ENCODE measurements at regions not wholly inside any gene's neighbourhood (a gene's known extent, or its start where the extent isn't known, plus 50 kb on each side); places are given as distances from the start of the nearest gene placed in this dataset.
"Not testable (repeated sequence)": the region's sequence is repeated elsewhere in the genome, so short reads cannot be mapped to it uniquely, and the experiment has no call there.

DNA sequence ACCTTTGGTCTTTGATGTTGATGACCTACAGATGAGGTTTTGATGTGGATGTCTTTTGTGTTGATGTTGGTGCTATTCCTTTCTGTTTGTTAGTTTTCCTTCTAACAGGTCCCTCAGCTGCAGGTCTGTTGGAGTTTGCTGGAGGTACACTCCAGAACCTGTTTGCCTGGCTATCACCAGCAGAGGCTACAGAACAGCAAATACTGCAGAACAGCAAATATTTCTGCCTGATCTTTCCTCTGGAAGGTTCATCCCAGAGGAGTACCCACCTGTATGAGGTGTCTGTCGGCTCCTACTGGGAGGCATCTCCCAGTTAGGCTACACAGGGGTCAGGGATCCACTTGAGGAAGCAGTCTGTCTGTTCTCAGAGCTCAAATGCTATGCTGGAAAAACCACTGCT, 694.5 kb upstream of the CDH6 start:
- POLR2A ChIA-PET, result no interaction called here
- Mint-ChIP-seq H3K4me1 (no peaks in the 10 kb centered on the region), H3K36me3 (no peaks in the 10 kb centered on the region), H3K27me3 (no peaks in the 10 kb centered on the region), H3K27ac (no peak overlapping the region), H3K4me3 (no peak overlapping the region), H3K9me3 (peaks cover 4% of the 10 kb centered on the region)
- DNase-seq (no peak), ATAC-seq (ENCODE audit: low read depth) (no peak)

DNA sequence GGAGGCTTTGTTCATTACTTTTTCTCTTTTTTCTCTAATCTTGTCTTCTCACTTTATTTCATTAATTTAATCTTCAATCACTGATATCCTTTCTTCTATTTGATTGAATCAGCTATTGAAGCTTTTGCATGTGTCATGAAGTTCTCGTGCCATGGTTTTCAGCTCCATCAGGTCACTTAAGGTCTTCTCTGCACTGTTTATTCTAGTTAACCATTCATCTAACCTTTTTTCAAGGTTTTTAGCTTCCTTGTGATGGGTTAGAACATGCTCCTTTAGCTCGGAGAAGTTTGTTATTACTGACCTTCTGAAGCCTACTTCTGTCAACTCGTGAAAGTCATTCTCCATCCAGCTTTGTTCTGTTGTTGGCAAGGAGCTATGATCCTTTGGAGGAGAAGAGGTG, 695.0 kb upstream of the CDH6 start:
- DNase-seq; H3K4me1 Mint-ChIP-seq; H3K4me3 Mint-ChIP-seq; POLR2A ChIA-PET; H3K27me3 Mint-ChIP-seq; H3K36me3 Mint-ChIP-seq; ATAC-seq (ENCODE audit: low read depth); H3K27ac Mint-ChIP-seq; H3K9me3 Mint-ChIP-seq: not testable (repeated sequence)

DNA sequence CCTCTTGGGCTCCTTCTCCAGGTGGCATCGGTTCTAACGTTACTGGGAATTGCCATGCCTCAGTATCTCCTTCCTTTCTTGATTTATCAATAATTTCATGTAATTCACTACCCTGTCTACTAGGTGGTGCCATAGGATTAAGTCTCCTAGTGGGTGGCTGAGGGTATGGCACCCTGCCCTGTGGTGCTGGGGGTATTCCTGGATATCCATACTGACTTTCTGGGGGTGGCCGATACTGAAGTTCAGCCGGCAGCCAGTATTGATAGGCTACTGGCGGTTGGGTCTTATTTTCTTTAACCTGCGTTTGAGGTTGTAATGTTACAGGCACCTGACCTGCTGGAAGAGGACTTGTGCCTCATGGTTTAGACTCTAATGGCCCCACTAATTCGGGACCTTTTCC, 699.4 kb upstream of the CDH6 start:
- POLR2A ChIA-PET; H3K27ac Mint-ChIP-seq; H3K27me3 Mint-ChIP-seq; ATAC-seq (ENCODE audit: low read depth); H3K36me3 Mint-ChIP-seq; DNase-seq; H3K9me3 Mint-ChIP-seq; H3K4me1 Mint-ChIP-seq: not testable (repeated sequence)
- H3K4me3 Mint-ChIP-seq, result peak overlapping the region; percentile 22

DNA sequence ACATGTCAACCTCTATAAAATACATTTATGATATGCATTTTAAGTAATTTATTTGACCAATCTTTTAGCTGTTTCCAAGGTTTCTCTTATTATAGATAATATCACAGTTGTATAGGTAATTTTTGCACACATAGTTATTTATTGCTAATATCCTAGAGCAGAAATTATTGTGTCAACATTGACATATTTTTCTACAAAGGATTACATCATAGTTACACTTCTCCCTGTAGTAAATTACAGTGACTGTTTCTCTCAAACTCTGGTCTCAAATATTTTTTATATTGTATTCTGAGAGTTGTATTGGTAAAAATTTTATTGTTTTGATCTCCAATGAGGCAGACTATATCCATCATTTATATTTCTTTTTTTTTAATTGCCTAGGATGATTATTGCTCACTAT, 714.4 kb upstream of the CDH6 start:
- Mint-ChIP-seq H3K9me3 (peaks cover 20% of the 10 kb centered on the region), H3K4me1 (no peaks in the 10 kb centered on the region), H3K27me3 (no peaks in the 10 kb centered on the region), H3K4me3 (no peak overlapping the region), H3K36me3 (no peaks in the 10 kb centered on the region), H3K27ac (no peak overlapping the region)
- ATAC-seq (ENCODE audit: low read depth) (no peak), DNase-seq (no peak)
- POLR2A ChIA-PET, result no interaction called here

DNA sequence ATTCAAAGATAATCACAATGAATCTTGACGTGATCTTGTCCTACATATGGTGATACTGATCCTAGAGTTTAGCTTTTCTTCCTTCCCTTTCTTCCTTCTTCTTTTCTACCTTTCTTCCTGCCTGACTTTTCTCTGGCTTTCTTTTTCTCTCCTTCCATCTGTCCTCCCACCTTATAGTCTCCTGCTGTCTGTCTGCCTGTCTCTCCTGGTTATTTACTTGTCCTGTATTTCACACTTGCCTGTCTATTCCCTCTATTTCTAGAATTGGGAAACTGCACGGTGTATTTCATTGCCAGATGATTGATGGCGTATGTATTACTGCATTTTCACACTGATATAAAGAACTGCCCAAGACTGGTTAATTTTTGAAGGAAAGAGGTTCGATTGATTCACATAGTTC, 718.1 kb upstream of the CDH6 start:
- DNase-seq, result no peak
- Mint-ChIP-seq H3K9me3 (peaks cover 20% of the 10 kb centered on the region), H3K27ac (no peak overlapping the region), H3K36me3 (no peaks in the 10 kb centered on the region), H3K27me3 (no peaks in the 10 kb centered on the region), H3K4me1 (no peaks in the 10 kb centered on the region), H3K4me3 (no peak overlapping the region)
- ATAC-seq (ENCODE audit: low read depth), result no peak
- POLR2A ChIA-PET, result no interaction called here

DNA sequence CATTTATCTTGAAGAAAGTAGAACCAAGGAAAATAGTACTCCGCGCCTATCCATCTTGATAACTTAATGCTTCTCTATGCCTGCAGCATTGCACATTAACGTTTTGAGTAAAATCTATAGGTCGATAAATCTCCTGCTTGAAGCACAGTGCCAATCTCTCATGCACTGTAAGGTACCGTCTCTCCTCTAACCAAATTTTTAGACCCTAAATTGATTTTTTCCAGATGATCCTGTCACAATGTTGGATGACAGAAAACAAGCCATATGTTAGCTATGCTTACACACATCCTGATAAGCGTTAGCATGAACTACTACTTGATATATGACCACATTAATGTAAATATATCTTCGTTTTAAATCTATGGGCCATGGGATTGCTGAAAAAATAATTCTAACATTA, 723.8 kb upstream of the CDH6 start:
- POLR2A ChIA-PET, result no interaction called here

DNA sequence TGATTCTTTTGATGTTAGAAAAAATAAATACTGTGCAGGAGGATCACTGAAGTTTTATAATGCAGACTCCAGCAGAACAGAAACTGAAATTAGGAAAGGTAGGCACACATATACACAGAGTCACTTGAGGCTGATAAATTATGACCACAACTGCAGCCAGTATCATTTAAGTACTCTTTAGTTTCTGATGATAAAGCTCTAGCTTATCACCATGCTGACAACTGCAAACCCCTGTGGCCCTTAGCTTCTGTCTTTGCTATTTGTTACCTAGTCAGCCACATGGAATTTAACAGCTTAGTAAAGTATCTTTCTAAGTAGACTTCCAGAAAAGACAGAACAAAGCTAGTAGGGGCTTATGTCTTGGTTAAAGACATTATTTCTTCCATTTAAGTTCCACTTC, 734.8 kb upstream of the CDH6 start:
- no peak for ATAC-seq (ENCODE audit: low read depth)
- H3K9me3 Mint-ChIP-seq, result peaks cover 3% of the 10 kb centered on the region
- POLR2A ChIA-PET, result no interaction called here

More for the DNA sequence above, 723.8 kb upstream of the CDH6 start:
- ATAC-seq (ENCODE audit: low read depth) (no peak), DNase-seq (no peak)
- Mint-ChIP-seq H3K4me3 (no peak overlapping the region), H3K27me3 (no peaks in the 10 kb centered on the region), H3K4me1 (no peaks in the 10 kb centered on the region), H3K36me3 (no peaks in the 10 kb centered on the region), H3K9me3 (peaks cover 5% of the 10 kb centered on the region), H3K27ac (no peak overlapping the region)

DNA sequence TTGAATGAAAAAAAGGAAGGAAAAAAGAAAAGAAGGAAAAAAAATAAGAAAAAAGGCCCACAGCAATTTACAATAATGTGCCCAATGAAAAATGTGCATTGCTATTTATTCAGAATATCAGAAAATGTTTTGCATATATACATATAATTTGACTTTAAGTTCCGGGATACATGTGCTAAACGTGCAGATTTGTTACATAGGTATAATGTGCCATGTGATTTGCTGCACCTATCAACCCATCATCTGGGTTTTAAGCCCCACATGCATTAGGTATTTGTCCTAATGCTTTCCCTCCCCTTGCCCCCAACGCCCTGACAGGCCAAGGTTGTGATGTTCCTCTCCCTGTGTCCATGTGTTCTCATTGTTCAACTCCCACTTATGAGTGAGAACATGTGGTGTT, 738.0 kb upstream of the CDH6 start:
- H3K4me1 Mint-ChIP-seq; H3K36me3 Mint-ChIP-seq; ATAC-seq (ENCODE audit: low read depth); H3K4me3 Mint-ChIP-seq; H3K27me3 Mint-ChIP-seq; H3K9me3 Mint-ChIP-seq; H3K27ac Mint-ChIP-seq; POLR2A ChIA-PET; DNase-seq: not testable (repeated sequence)

More for the DNA sequence above, 734.8 kb upstream of the CDH6 start:
- H3K27ac Mint-ChIP-seq, result no peak overlapping the region
- H3K4me3 Mint-ChIP-seq, result no peak overlapping the region
- no peaks in the 10 kb centered on the region for H3K27me3 Mint-ChIP-seq
- no peaks in the 10 kb centered on the region for H3K36me3 Mint-ChIP-seq
- no peak for DNase-seq
- no peaks in the 10 kb centered on the region for H3K4me1 Mint-ChIP-seq

DNA sequence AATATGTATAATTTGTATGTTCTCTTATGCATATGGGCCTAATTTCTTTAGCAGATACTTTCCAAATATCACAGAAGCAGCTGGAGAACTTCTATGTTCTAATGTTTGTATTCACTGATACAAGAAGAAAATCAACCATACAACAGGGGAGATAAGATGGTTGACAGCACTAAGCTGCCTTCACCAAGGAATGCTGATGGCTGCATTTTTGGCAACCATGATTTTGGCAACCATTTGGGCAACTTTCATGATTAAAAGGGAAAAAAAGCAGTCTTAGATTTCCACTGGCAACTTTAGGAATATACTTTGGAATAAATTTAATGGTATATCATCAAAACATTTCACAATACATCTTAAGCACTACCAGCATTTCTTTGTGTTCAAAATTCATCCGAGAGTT, 740.3 kb upstream of the CDH6 start:
- no peak for DNase-seq
- Mint-ChIP-seq H3K4me3 (no peak overlapping the region), H3K36me3 (no peaks in the 10 kb centered on the region), H3K4me1 (no peaks in the 10 kb centered on the region), H3K27ac (no peak overlapping the region), H3K9me3 (peaks cover 5% of the 10 kb centered on the region), H3K27me3 (no peaks in the 10 kb centered on the region)
- no peak for ATAC-seq (ENCODE audit: low read depth)
- POLR2A ChIA-PET, result no interaction called here

DNA sequence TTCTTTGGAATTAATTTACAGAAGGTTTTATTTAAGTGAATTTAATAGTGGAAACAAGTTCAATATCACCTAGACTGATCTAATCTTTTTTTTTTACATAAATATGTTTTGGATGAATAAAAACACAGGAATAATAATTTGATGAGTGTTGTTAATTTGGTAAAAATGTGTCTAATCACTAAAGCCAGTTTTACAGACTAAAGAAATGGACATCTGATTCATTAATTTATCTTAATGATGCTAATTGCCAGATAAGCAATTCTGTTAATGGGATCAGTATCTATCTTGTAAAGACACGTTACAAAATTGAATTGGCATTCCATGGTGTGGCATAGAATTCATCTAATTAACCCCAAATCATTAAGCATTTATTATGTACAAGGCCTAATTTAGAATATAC, 743.3 kb upstream of the CDH6 start:
- H3K27me3 Mint-ChIP-seq, result no peaks in the 10 kb centered on the region
- peaks cover 10% of the 10 kb centered on the region for H3K9me3 Mint-ChIP-seq
- ATAC-seq (ENCODE audit: low read depth) (no peak), DNase-seq (no peak)
- POLR2A ChIA-PET, result no interaction called here
- H3K27ac Mint-ChIP-seq, result no peak overlapping the region
- H3K4me1 Mint-ChIP-seq, result no peaks in the 10 kb centered on the region
- H3K36me3 Mint-ChIP-seq, result no peaks in the 10 kb centered on the region
- no peak overlapping the region for H3K4me3 Mint-ChIP-seq

DNA sequence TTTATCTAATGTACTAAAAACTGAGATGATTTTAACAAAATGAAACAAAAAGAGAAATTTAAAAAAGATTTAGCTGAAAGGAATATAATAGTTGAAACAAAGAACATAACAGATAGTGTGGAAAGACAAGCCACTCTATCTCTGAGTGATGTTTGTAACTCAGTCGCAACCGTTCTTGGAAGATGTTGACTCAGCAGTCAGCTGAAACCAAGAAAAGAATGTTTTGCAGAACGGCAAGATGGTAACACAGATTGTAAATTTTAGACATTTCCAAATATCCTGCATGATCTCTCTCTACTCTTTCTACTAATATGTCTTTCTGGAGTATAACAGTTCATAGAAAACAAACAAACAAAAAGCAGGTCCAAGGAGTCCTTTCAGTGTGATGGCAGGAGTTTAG, 746.1 kb upstream of the CDH6 start:
- Mint-ChIP-seq H3K36me3 (no peaks in the 10 kb centered on the region), H3K9me3 (peaks cover 11% of the 10 kb centered on the region), H3K27me3 (no peaks in the 10 kb centered on the region), H3K4me1 (no peaks in the 10 kb centered on the region), H3K4me3 (no peak overlapping the region), H3K27ac (no peak overlapping the region)
- no peak for ATAC-seq (ENCODE audit: low read depth)
- no peak for DNase-seq
- POLR2A ChIA-PET, result no interaction called here

DNA sequence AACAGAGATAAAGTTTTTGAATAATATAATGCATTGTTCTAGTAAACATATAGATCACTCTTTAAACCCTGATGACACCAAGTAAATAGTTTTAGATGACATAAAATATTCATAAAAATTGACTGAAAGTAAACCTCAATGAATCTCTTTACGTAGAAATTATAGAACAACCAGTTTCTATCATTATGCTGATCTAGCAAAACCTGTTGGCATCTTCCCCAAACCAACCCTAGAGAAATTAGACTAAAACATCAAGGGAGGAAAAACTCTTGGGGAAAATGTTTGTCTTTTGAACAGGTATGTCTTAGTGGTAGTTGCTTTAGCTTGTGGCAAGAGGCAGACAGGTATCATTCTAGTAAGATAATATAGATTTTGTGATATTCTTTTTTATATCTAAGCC, 747.0 kb upstream of the CDH6 start:
- ATAC-seq (ENCODE audit: low read depth), result no peak
- H3K9me3 Mint-ChIP-seq, result peaks cover 11% of the 10 kb centered on the region
- H3K4me3 Mint-ChIP-seq, result no peak overlapping the region
- H3K36me3 Mint-ChIP-seq, result no peaks in the 10 kb centered on the region
- H3K4me1 Mint-ChIP-seq, result no peaks in the 10 kb centered on the region
- no peak for DNase-seq
- no peak overlapping the region for H3K27ac Mint-ChIP-seq
- H3K27me3 Mint-ChIP-seq, result no peaks in the 10 kb centered on the region
- POLR2A ChIA-PET, result no interaction called here

DNA sequence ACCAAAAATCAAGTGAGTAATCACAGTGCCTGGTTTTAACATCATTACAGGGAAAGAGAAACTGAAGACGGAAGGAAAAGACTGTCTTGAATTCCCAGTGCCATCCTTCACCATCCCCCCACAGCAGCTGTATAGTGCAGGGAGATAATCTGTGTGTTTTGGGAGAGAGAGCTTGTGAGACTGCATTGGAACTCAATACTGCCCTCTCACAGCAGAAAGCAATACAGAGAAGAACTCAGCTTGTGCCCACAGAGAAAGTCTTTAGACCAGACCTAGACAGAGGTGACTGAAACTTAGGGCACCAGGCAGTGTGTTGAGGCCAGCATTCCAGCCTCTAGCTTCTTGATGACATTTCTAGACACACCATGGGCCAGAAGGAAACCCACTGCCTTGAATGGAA, 754.7 kb upstream of the CDH6 start:
- POLR2A ChIA-PET, result no interaction called here
- H3K9me3 Mint-ChIP-seq, result peaks cover 11% of the 10 kb centered on the region
- DNase-seq, result no peak
- H3K36me3 Mint-ChIP-seq, result no peaks in the 10 kb centered on the region
- no peaks in the 10 kb centered on the region for H3K27me3 Mint-ChIP-seq
- ATAC-seq (ENCODE audit: low read depth), result no peak
- no peak overlapping the region for H3K27ac Mint-ChIP-seq
- H3K4me3 Mint-ChIP-seq, result no peak overlapping the region
- H3K4me1 Mint-ChIP-seq, result no peaks in the 10 kb centered on the region

DNA sequence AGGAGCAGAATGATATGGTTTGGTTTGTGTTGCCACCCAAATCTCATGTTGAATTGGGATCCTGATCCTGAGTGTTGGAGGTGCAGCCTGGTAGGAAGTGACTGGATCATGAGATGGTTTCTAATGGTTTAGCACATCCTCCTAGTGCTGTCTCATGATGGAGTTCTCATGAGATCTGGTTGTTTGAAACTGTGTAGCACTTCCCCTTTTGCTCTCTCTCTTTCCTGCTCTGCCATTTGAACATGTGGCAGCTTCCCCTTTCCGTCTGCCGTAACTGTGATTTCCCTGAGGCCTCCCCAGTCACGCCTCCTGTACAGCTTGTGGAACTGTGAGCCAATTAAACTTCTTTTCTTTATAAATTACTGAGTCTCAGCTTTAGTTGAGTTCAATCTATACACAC, 756.8 kb upstream of the CDH6 start:
- Mint-ChIP-seq H3K4me3 (no peak overlapping the region), H3K27me3 (no peaks in the 10 kb centered on the region), H3K36me3 (no peaks in the 10 kb centered on the region), H3K9me3 (peaks cover 8% of the 10 kb centered on the region), H3K27ac (no peak overlapping the region), H3K4me1 (no peaks in the 10 kb centered on the region)
- DNase-seq, result no peak
- no peak for ATAC-seq (ENCODE audit: low read depth)
- POLR2A ChIA-PET, result no interaction called here

DNA sequence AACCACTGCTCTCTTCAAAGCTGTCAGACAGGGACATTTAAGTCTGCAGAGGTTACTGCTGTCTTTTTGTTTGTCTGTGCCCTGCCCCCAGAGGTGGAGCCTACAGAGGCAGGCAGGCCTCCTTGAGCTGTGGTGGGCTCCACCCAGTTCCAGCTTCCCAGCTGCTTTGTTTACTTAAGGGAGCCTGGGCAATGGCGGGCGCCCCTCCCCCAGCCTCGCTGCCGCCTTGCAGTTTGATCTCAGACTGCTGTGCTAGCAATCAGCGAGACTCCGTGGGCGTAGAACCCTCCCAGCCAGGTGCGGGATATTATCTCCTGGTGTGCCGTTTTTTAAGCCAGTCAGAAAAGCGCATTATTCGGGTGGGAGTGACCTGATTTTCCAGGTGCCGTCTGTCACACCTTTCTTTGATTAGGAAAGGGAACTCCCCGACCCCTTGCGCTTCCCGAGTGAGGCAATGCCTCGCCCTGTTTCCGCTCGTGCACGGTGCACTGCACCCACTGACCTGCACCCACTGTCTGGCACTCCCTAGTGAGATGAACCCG, 764.5 kb upstream of the CDH6 start:
- ATAC-seq (ENCODE audit: low read depth); H3K36me3 Mint-ChIP-seq; H3K4me1 Mint-ChIP-seq; DNase-seq; H3K27ac Mint-ChIP-seq; H3K4me3 Mint-ChIP-seq; POLR2A ChIA-PET; H3K27me3 Mint-ChIP-seq; H3K9me3 Mint-ChIP-seq: not testable (repeated sequence)

Data from activated naive CD8-positive, alpha-beta T cell treated with anti-CD3 and anti-CD28 coated beads, Interleukin-2, amount 10 ng/mL, durations not matched to agents 7 days and 5 days (primary cell).